BE2C (cell line): ENCODE measurements at regions not wholly inside any gene's neighbourhood (a gene's known extent, or its start where the extent isn't known, plus 50 kb on each side); places are given as distances from the start of the nearest gene placed in this dataset.
"Not testable (repeated sequence)": the region's sequence is repeated elsewhere in the genome, so short reads cannot be mapped to it uniquely, and the experiment has no call there.

Experiments
- DNase-seq: peaks from one replicate; pipeline ENCODE4 v3.0.0-alpha.2; 2020
- H3K27me3 ChIP-seq: fragments of 250-450 bp; sonication (Bioruptor Pico); 2 replicates; pipeline ENCODE4 v1.5.1; 2020; ENCODE audit warnings: mild to moderate bottlenecking
- H3K36me3 ChIP-seq: fragments of 250-450 bp; sonication (Bioruptor Pico); 2 replicates; pipeline ENCODE4 v1.5.1; 2020; ENCODE audit warnings: mild to moderate bottlenecking
- H3K4me1 ChIP-seq: fragments of 250-450 bp; sonication (Bioruptor Pico); 2 replicates; pipeline ENCODE4 v1.5.1; 2020
- H3K4me3 ChIP-seq: 2 replicates; pipeline ENCODE4 v1.5.1; 2011; ENCODE audit warnings: low read depth, low read length
- H3K9me3 ChIP-seq: fragments of 250-450 bp; sonication (Bioruptor Pico); 2 replicates; pipeline ENCODE4 v1.5.1; 2020
- TF ChIP-seq, protein P1 (sequence below): IDR thresholded peaks from 2 replicates; pipeline ENCODE4 v1.5.1; 2012; ENCODE audit warnings: mild to moderate bottlenecking, low read depth, low read length

DNA sequence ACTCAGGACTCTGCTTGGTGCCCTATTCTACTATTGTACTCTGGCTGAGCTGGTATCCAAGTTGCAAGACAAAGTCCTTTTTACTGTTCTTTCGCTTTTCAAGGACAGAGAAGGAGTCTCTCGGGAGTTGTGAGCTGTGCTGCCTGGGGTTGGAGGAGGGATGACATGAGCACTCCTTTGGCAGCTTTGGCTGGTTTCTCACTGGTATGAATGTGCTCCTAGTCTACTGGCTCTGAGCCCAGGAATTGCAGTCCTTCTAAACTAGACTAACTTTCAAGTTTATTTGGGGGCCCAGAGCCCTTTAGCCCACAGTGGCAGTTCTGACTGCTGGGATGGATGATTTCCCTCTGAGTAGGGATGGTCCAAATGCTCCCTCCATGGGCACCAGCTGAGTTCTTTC is 997.1 kb downstream of the RAB28 start:
- no peaks in the 10 kb centered on the region for H3K27me3 ChIP-seq
- H3K9me3 ChIP-seq = no peaks in the 10 kb centered on the region; the same call in 1 of the 2 replicates
- no peaks in the 10 kb centered on the region for H3K36me3 ChIP-seq
- TF ChIP-seq, protein P1, sequence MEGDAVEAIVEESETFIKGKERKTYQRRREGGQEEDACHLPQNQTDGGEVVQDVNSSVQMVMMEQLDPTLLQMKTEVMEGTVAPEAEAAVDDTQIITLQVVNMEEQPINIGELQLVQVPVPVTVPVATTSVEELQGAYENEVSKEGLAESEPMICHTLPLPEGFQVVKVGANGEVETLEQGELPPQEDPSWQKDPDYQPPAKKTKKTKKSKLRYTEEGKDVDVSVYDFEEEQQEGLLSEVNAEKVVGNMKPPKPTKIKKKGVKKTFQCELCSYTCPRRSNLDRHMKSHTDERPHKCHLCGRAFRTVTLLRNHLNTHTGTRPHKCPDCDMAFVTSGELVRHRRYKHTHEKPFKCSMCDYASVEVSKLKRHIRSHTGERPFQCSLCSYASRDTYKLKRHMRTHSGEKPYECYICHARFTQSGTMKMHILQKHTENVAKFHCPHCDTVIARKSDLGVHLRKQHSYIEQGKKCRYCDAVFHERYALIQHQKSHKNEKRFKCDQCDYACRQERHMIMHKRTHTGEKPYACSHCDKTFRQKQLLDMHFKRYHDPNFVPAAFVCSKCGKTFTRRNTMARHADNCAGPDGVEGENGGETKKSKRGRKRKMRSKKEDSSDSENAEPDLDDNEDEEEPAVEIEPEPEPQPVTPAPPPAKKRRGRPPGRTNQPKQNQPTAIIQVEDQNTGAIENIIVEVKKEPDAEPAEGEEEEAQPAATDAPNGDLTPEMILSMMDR = no peak
- no peak overlapping the region for H3K4me3 ChIP-seq
- H3K4me1 ChIP-seq = no peaks in the 10 kb centered on the region
- DNase-seq = no peak

DNA sequence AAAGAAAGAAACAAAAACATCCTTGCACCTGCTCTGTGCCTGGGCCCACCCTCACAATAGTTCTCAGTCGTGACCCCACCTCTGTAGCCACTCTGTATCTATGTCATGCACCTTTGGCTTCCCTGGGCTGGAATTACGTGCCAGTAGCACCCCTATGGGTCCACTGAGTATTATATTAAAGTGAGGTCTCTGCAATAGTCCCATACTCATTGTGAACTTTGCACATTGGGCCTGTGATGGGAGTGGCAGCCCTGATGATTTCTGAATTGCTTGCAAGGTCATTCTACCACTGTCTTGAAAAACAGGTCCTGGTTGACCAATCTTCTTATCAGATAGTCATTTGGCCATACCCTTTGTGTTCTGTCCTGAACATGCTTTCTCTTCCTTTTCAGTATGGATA is 1012.1 kb downstream of the RAB28 start:
- Histone ChIP-seq H3K4me1 (no peaks in the 10 kb centered on the region), H3K4me3 (no peak overlapping the region), H3K36me3 (no peaks in the 10 kb centered on the region), H3K27me3 (no peaks in the 10 kb centered on the region), H3K9me3 (no peaks in the 10 kb centered on the region; the same call in 1 of the 2 replicates)
- TF ChIP-seq, protein P1 = no peak
- no peak for DNase-seq

DNA sequence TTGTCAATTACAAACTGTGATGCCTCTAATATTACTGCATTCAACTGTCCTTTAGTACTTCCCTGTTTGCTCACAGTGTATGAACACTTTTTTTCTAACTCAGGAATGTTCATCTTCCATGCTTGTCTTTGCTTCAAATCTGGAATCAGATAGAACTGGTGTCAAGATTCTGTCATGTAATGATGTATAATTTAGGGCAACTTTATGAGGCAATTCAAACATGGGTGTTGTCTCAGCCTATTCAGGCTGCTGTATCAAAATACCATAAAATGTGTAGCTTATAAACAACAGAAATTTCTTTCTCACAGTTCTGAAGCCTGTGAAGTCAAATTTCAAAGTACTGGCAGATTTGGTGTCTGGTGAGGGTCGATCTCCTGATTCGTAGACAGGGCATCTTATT is 1012.9 kb downstream of the RAB28 start:
- DNase-seq = no peak
- Histone ChIP-seq H3K4me1 (no peaks in the 10 kb centered on the region), H3K36me3 (no peaks in the 10 kb centered on the region), H3K27me3 (no peaks in the 10 kb centered on the region), H3K9me3 (no peaks in the 10 kb centered on the region; the same call in 1 of the 2 replicates), H3K4me3 (no peak overlapping the region)
- TF ChIP-seq, protein P1 = no peak

DNA sequence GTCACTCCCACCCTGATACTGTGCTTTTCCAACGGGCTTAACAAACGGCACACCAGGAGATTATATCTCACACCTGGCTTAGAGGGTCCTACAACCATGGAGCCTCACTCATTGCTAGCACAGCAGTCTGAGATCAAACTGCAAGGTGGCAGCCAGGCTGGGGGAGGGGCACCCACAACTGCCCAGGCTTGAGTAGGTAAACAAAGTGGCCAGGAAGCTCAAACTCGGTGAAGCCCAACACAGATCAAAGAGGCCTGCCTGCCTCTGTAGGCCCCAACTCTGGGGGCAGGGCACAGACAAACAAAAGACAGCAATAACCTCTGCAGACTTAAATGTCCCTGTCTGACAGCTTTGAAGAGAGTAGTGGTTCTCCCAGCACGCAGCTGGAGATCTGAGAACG is 1022.6 kb downstream of the RAB28 start:
- not testable (repeated sequence) for DNase-seq, H3K36me3 ChIP-seq, H3K4me1 ChIP-seq, H3K4me3 ChIP-seq, H3K27me3 ChIP-seq, H3K9me3 ChIP-seq

DNA sequence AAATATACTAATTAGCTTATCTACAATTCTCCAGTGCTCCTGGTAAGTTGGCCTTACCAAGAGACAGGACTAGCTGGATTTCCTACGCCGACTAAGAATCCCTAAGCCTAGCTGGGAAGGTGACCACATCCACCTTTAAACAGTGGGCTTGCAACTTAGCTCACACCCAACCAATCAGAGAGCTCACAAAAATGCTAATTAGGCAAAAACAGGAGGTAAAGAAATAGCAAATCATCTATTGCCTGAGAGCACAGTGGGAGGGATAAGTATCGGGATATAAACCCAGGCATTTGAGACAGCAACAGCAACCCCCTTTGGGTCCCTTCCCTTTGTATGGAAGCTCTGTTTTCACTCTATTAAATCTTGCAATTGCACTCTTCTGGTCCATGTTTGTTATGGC is 1025.0 kb downstream of the RAB28 start:
- Histone ChIP-seq H3K9me3 (no peaks in the 10 kb centered on the region; the same call in 1 of the 2 replicates), H3K4me3 (no peak overlapping the region), H3K4me1 (no peaks in the 10 kb centered on the region), H3K27me3 (no peaks in the 10 kb centered on the region), H3K36me3 (no peaks in the 10 kb centered on the region)
- DNase-seq = no peak
- TF ChIP-seq, protein P1 = no peak

DNA sequence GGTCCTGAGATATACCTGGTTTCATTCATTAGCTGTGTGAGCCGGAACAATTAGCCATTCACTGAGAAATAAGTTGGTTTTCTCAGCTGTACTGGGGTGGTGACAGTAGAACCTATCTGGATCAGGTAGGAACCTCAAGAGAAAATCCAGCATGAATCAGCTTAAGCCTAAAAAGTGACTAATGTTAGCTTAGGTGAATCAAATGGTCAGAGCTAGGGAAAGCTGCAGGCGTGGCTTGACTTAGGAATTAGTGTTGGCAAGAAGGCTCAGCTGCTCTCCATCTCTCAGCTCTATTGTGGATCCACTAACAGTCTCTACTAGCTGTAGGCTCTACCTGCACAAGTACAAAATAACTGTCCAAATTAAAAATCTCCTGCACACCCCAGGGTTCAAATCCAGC is 1025.5 kb downstream of the RAB28 start:
- no peaks in the 10 kb centered on the region for H3K36me3 ChIP-seq
- H3K4me1 ChIP-seq = no peaks in the 10 kb centered on the region
- no peak for DNase-seq
- H3K9me3 ChIP-seq = no peaks in the 10 kb centered on the region; the same call in 1 of the 2 replicates
- TF ChIP-seq, protein P1 = no peak
- no peaks in the 10 kb centered on the region for H3K27me3 ChIP-seq
- H3K4me3 ChIP-seq = no peak overlapping the region

DNA sequence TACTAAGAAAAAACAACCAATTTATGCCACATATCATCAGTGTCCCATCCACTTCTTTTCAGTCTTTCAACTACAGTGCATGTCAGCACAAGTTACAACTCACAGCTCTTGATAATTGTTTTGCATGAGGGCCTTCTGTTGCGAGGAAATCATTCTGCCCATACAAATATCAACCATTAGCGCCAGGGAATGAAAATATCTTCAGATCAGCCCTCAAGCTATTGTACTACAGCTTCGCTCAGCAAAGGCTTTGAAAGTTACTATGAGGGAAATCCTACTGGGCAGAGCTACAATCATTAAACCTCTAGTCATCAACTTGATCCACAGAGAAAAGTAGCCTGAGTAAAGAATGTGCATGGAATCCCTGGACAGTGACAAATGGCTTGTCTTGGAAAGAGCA is 1023.6 kb upstream of the HS3ST1 start:
- H3K27me3 ChIP-seq = no peaks in the 10 kb centered on the region
- H3K9me3 ChIP-seq = no peaks in the 10 kb centered on the region
- H3K36me3 ChIP-seq = no peaks in the 10 kb centered on the region
- H3K4me3 ChIP-seq = no peak overlapping the region
- no peak for DNase-seq
- TF ChIP-seq, protein P1 = no peak
- no peaks in the 10 kb centered on the region for H3K4me1 ChIP-seq
